Thyroid gland (tissue), 4 donors: ENCODE measurements at regions not wholly inside any gene's neighbourhood (a gene's known extent, or its start where the extent isn't known, plus 50 kb on each side); places are given as distances from the start of the nearest gene placed in this dataset.

ENCODE experiments used
- CTCF ChIP-seq, 6 experiments: fragments of 200-600 bp in 3 of 6; fragments of 450-650 bp in 3 of 6; sonication (generic) in 3 of 6; IDR thresholded peaks; one replicate each; pipeline ENCODE4 v1.5.1; 2016 to 2019; ENCODE audit warnings: antibody characterized with exemption in 6 of 6, mild to moderate bottlenecking in 2 of 6, inconsistent platforms in 1 of 6, moderate library complexity in 1 of 6
- POLR2A ChIP-seq, 2 donors: fragments of 450-650 bp; IDR thresholded peaks; one replicate each; pipeline ENCODE4 v1.6.1; 2017; ENCODE audit warnings: antibody characterized with exemption in 2 of 2, mild to moderate bottlenecking in 2 of 2, moderate library complexity in 1 of 2

GRCh38 chr11:62025487-62026105 is 58.2 kb upstream of the FTH1 start:
- TF ChIP-seq CTCF (IDR thresholded peaks at IDR 0.05) (no peak), POLR2A (IDR thresholded peaks at IDR 0.05) (no peak)
